Panc1 (cell line): ENCODE measurements at regions not wholly inside any gene's neighbourhood (a gene's known extent, or its start where the extent isn't known, plus 50 kb on each side); places are given as distances from the start of the nearest gene placed in this dataset.

ENCODE experiments used
- ATAC-seq: fragments of 200-7000 bp; cut with Tn5 transposase; 2 replicates; pipeline ENCODE4 v1.9.1; 2020; ENCODE audit warnings: mild to moderate bottlenecking, moderate library complexity
- BruUV-seq: library from RNA; stranded (reverse); fragments of 400-500 nt; replicated peaks from 2 replicates; lab custom pipeline; 2021; lab: Mats Ljungman, UMichigan
- CTCF ChIA-PET: fragments of 300-600 bp; sonication (Branson Sonifier 250); formaldehyde crosslinking; loops from one replicate; lab custom pipeline; 2022; ENCODE audit warnings: antibody characterized with exemption; lab: Charles Lee
- POLR2A ChIA-PET: fragments of 300-600 bp; sonication (Branson Sonifier 250); formaldehyde crosslinking; loops from one replicate; lab custom pipeline; 2022; ENCODE audit warnings: antibody characterized with exemption; lab: Charles Lee
- DNase-seq: peaks from one replicate; pipeline ENCODE4 v3.0.0-alpha.2; 2010; ENCODE audit warnings: low read depth, low spot score
- H3K27ac ChIP-seq: 2 replicates; pipeline ENCODE4 v1.5.1; 2011; ENCODE audit warnings: mild to moderate bottlenecking, low read length, inconsistent platforms
- H3K27me3 ChIP-seq: fragments of 200-500 bp; sonication (Bioruptor generic); 2 replicates; pipeline ENCODE4 v1.6.0; 2014; ENCODE audit warnings: low read length, inconsistent platforms; ENCODE audit not compliant: control insufficient read depth, insufficient read depth
- H3K36me3 ChIP-seq: fragments of 200-500 bp; sonication (Bioruptor generic); 2 replicates; pipeline ENCODE4 v1.5.1; 2014; ENCODE audit warnings: inconsistent platforms, mild to moderate bottlenecking, low read length, moderate library complexity; ENCODE audit not compliant: control insufficient read depth, insufficient read depth
- H3K4me1 ChIP-seq: 2 replicates; pipeline ENCODE4 v1.5.1; 2011; ENCODE audit warnings: inconsistent platforms, mild to moderate bottlenecking, low read length, moderate library complexity; ENCODE audit not compliant: control insufficient read depth, insufficient read depth
- H3K4me3 ChIP-seq, 2 experiments: 2 replicates each; pipeline ENCODE4 v1.5.1; 2011 to 2012; ENCODE audit warnings: low read depth in 2 of 2, low read length in 2 of 2, mild to moderate bottlenecking in 2 of 2, inconsistent platforms in 1 of 2, moderate library complexity in 1 of 2
- H3K9me3 ChIP-seq: fragments of 200-500 bp; sonication (Bioruptor generic); 2 replicates; pipeline ENCODE4 v1.5.1; 2014; ENCODE audit warnings: low read depth, mild to moderate bottlenecking, inconsistent platforms, low read length, moderate library complexity; ENCODE audit not compliant: control insufficient read depth, insufficient read depth
- CTCF ChIP-seq: fragments of 450-650 bp; IDR thresholded peaks from 2 replicates; pipeline ENCODE4 v1.5.1; 2017; ENCODE audit warnings: mild to moderate bottlenecking
- POLR2AphosphoS5 ChIP-seq: IDR thresholded peaks from 2 replicates; pipeline ENCODE4 v1.6.1; 2012; ENCODE audit warnings: mild to moderate bottlenecking, low read depth, low read length, moderate library complexity
- REST ChIP-seq, 2 experiments: IDR thresholded peaks; 2 replicates each; pipeline ENCODE4 v1.6.1; 2011 to 2012; ENCODE audit warnings: low read depth in 2 of 2, control low read depth in 1 of 2, low read length in 1 of 2, mild to moderate bottlenecking in 1 of 2, moderate library complexity in 1 of 2; ENCODE audit not compliant: insufficient read depth in 1 of 2
- SIN3A ChIP-seq: IDR thresholded peaks from 2 replicates; pipeline ENCODE4 v1.6.1; 2012; ENCODE audit warnings: low read depth, mild to moderate bottlenecking, low read length, moderate library complexity, borderline replicate concordance; ENCODE audit not compliant: insufficient read depth
- TCF7L2 ChIP-seq: IDR thresholded peaks from 2 replicates; pipeline ENCODE4 v1.6.1; 2011; ENCODE audit warnings: mild to moderate bottlenecking, low read depth, low read length, inconsistent platforms
- in situ Hi-C: cut with HindIII; loops from 2 replicates; pipeline ENCODE4 v1.10.0; 2016; ENCODE audit warnings: low sequenced_read_pairs, low pct_unique_long_range_greater_than_20kb
- intact Hi-C: fragments of 100-400 bp; cut with micrococcal nuclease; formaldehyde crosslinking; loops from one replicate; pipeline ENCODE4 v1.10.0; 2022; ENCODE audit not compliant: unreplicated experiment

GRCh38 chr9:87390361-87390760 lies 107.3 kb upstream of the DAPK1 start:
- Histone ChIP-seq H3K4me3 (no peak overlapping the region), H3K9me3 (no peaks in the 10 kb centered on the region), H3K4me1 (no peaks in the 10 kb centered on the region), H3K36me3 (no peaks in the 10 kb centered on the region), H3K27ac (no peak overlapping the region), H3K27me3 (no peaks in the 10 kb centered on the region)
- TF ChIP-seq TCF7L2: no peak
- TF ChIP-seq SIN3A: no peak
- no peak for TF ChIP-seq POLR2AphosphoS5
- TF ChIP-seq CTCF: no peak
- no peak for TF ChIP-seq REST (IDR thresholded peaks at IDR 0.05; ENCODE audit: insufficient read depth in 1 of 2, low read depth in 2 of 2, low read length in 1 of 2)
- CTCF ChIA-PET: no interaction called here
- in situ Hi-C loops (no loop called here), intact Hi-C loops (loop anchor here (10.0 kb wide), 1 partner anchor 64 kb away; no protein-coding TSS in a partner anchor)
- no TSS peak for BruUV-seq
- no peak for ATAC-seq
- POLR2A ChIA-PET: no interaction called here
- DNase-seq: no peak

GRCh38 chr9:87392086-87392485 lies 105.6 kb upstream of the DAPK1 start:
- ChIA-PET CTCF (no interaction called here), POLR2A (no interaction called here)
- ATAC-seq (no peak), DNase-seq (no peak)
- TF ChIP-seq CTCF (no peak), POLR2AphosphoS5 (no peak), TCF7L2 (no peak), SIN3A (no peak), REST (IDR thresholded peaks at IDR 0.05; ENCODE audit: insufficient read depth in 1 of 2, low read depth in 2 of 2, low read length in 1 of 2) (no peak)
- Histone ChIP-seq H3K4me1 (no peaks in the 10 kb centered on the region), H3K27me3 (no peaks in the 10 kb centered on the region), H3K4me3 (no peak overlapping the region), H3K27ac (no peak overlapping the region), H3K9me3 (no peaks in the 10 kb centered on the region), H3K36me3 (no peaks in the 10 kb centered on the region)
- in situ Hi-C loops: no loop called here
- intact Hi-C loops: loop anchor here (10.0 kb wide), 1 partner anchor 63 kb away; no protein-coding TSS in a partner anchor
- no TSS peak for BruUV-seq
